ENCODE measurements at regions not wholly inside any gene's neighbourhood (a gene's known extent, or its start where the extent isn't known, plus 50 kb on each side); places are given as distances from the start of the nearest gene placed in this dataset.

GRCh38 chr6:27154696-27155095 is 92.8 kb upstream of the PRSS16 start:
- H3K4me3 ChIP-seq (ENCODE audit: insufficient read depth, low read length, poor library complexity, severe bottlenecking), result no peak overlapping the region
- no peaks in the 10 kb centered on the region for H3K9me3 ChIP-seq (ENCODE audit: insufficient read depth, low read length)
- H4K20me1 ChIP-seq (ENCODE audit: low read depth, low read length), result no peaks in the 10 kb centered on the region
- H3K4me2 ChIP-seq (ENCODE audit: low read depth, low read length, poor library complexity, severe bottlenecking), result no peak overlapping the region
- H3K79me2 ChIP-seq (ENCODE audit: insufficient read depth, low read length), result no peaks in the 10 kb centered on the region
- H3K9me2 ChIP-seq (replicated peaks; ENCODE audit: insufficient read depth, low read length), result no peaks in the 10 kb centered on the region
- H3K27me3 ChIP-seq (ENCODE audit: low read length), result no peaks in the 10 kb centered on the region
- no peak overlapping the region for H3K27ac ChIP-seq (ENCODE audit: low read depth, low read length)
- no peak overlapping the region for H3K9ac ChIP-seq (ENCODE audit: low read length)
- no peaks in the 10 kb centered on the region for H3F3A ChIP-seq (ENCODE audit: insufficient read depth)
- H2AFZ ChIP-seq (ENCODE audit: low read depth, low read length, severe bottlenecking), result no peak overlapping the region
- no peak for TF ChIP-seq EZH2phosphoT487 (conservative IDR thresholded peaks at IDR 0.05; ENCODE audit: low read length)
- no peak for TF ChIP-seq CTCF (IDR thresholded peaks at IDR 0.05; ENCODE audit: insufficient read depth, low read length, poor library complexity, severe bottlenecking)
- H3K36me3 ChIP-seq (ENCODE audit: low read length), result no peaks in the 10 kb centered on the region

- peak overlapping the region; percentile 81 for H2AFZ ChIP-seq (ENCODE audit: low read depth, low read length, severe bottlenecking)
- peak overlapping the region; percentile 6 for H3K4me3 ChIP-seq (ENCODE audit: insufficient read depth, low read length, poor library complexity, severe bottlenecking)
- TF ChIP-seq CTCF (IDR thresholded peaks at IDR 0.05; ENCODE audit: insufficient read depth, low read length, poor library complexity, severe bottlenecking), result no peak
- TF ChIP-seq EZH2phosphoT487 (conservative IDR thresholded peaks at IDR 0.05; ENCODE audit: low read length), result no peak
- H3K36me3 ChIP-seq (ENCODE audit: low read length), result no peaks in the 10 kb centered on the region
- no peaks in the 10 kb centered on the region for H3K27me3 ChIP-seq (ENCODE audit: low read length)
- H3K9me3 ChIP-seq (ENCODE audit: insufficient read depth, low read length), result no peaks in the 10 kb centered on the region
- peak overlapping the region; percentile 45 for H3K4me2 ChIP-seq (ENCODE audit: low read depth, low read length, poor library complexity, severe bottlenecking)
- no peaks in the 10 kb centered on the region for H3K79me2 ChIP-seq (ENCODE audit: insufficient read depth, low read length)
- H3K27ac ChIP-seq (ENCODE audit: low read depth, low read length), result no peak overlapping the region
- H4K20me1 ChIP-seq (ENCODE audit: low read depth, low read length), result no peaks in the 10 kb centered on the region
- no peaks in the 10 kb centered on the region for H3K9me2 ChIP-seq (replicated peaks; ENCODE audit: insufficient read depth, low read length)
- peak overlapping the region; percentile 14; the same call in 1 of the 2 replicates for H3K9ac ChIP-seq (ENCODE audit: low read length)
- no peaks in the 10 kb centered on the region for H3F3A ChIP-seq (ENCODE audit: insufficient read depth)
These were observed 90.5 kb upstream of the PRSS16 start for GRCh38 chr6:27156874-27157458.

GRCh38 chr6:27157459-27158315 is 89.8 kb upstream of the PRSS16 start:
- H3F3A ChIP-seq (ENCODE audit: insufficient read depth), result no peaks in the 10 kb centered on the region
- H4K20me1 ChIP-seq (ENCODE audit: low read depth, low read length), result no peaks in the 10 kb centered on the region
- H3K27me3 ChIP-seq (ENCODE audit: low read length), result no peaks in the 10 kb centered on the region
- H3K4me3 ChIP-seq (ENCODE audit: insufficient read depth, low read length, poor library complexity, severe bottlenecking), result peak overlapping the region; percentile 6
- H3K9ac ChIP-seq (ENCODE audit: low read length), result peak overlapping the region; percentile 14; the same call in 1 of the 2 replicates
- TF ChIP-seq EZH2phosphoT487 (conservative IDR thresholded peaks at IDR 0.05; ENCODE audit: low read length), result no peak
- TF ChIP-seq CTCF (IDR thresholded peaks at IDR 0.05; ENCODE audit: insufficient read depth, low read length, poor library complexity, severe bottlenecking), result peak; percentile 54
- H3K9me3 ChIP-seq (ENCODE audit: insufficient read depth, low read length), result no peaks in the 10 kb centered on the region
- peak overlapping the region; percentile 81 for H2AFZ ChIP-seq (ENCODE audit: low read depth, low read length, severe bottlenecking)
- H3K9me2 ChIP-seq (replicated peaks; ENCODE audit: insufficient read depth, low read length), result no peaks in the 10 kb centered on the region
- H3K27ac ChIP-seq (ENCODE audit: low read depth, low read length), result no peak overlapping the region
- H3K36me3 ChIP-seq (ENCODE audit: low read length), result no peaks in the 10 kb centered on the region
- no peaks in the 10 kb centered on the region for H3K79me2 ChIP-seq (ENCODE audit: insufficient read depth, low read length)
- peak overlapping the region; percentile 45 for H3K4me2 ChIP-seq (ENCODE audit: low read depth, low read length, poor library complexity, severe bottlenecking)
